ENCODE measurements at regions not wholly inside any gene's neighbourhood (a gene's known extent, or its start where the extent isn't known, plus 50 kb on each side); places are given as distances from the start of the nearest gene placed in this dataset.

DNA sequence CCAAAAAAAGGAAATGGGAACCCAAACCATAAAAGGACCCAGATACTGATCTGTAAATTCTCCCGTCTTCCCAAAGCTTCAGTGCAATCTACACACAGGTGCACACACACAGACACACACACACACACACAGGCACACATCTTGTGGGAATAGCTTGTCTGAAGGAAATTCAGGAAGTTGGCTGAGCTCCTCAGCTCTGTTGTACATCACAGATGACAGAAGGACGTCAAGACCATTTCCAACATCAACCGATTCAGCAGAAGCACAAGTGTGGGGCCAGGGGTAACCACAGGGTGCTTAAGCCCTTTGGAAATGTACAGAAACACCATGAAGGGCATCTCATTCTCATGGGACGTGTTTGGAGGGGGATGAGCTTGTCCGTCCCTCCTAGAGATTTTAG lies 498.1 kb upstream of the PSMD7 start:
- no peaks in the 10 kb centered on the region for H3K9me3 ChIP-seq
- no peak for TF ChIP-seq CTCF (IDR thresholded peaks at IDR 0.05)

GRCh38 chr16:73797115-73797514 lies 499.5 kb upstream of the PSMD7 start:
- no peak for TF ChIP-seq CTCF (IDR thresholded peaks at IDR 0.05)
- Histone ChIP-seq H3K4me3 (no peak overlapping the region), H3K27ac (no peak overlapping the region), H3K9me3 (no peaks in the 10 kb centered on the region), H3K27me3 (no peaks in the 10 kb centered on the region), H3K4me1 (peaks cover 0 to 14% of the 10 kb centered on the region in 2 donors), H3K36me3 (no peaks in the 10 kb centered on the region)
- DNase-seq (ENCODE audit: low spot score) = no peak

More for the DNA sequence above, 498.1 kb upstream of the PSMD7 start:
- H3K4me3 ChIP-seq = no peak overlapping the region
- no peaks in the 10 kb centered on the region for H3K36me3 ChIP-seq
- H3K27ac ChIP-seq = no peak overlapping the region
- peaks cover 0 to 14% of the 10 kb centered on the region in 2 donors for H3K4me1 ChIP-seq
- no peaks in the 10 kb centered on the region for H3K27me3 ChIP-seq
- DNase-seq (ENCODE audit: low spot score) = no peak

- no peak for TF ChIP-seq CTCF (IDR thresholded peaks at IDR 0.05)
- Histone ChIP-seq H3K36me3 (no peaks in the 10 kb centered on the region), H3K27me3 (no peaks in the 10 kb centered on the region), H3K4me3 (no peak overlapping the region), H3K27ac (no peak overlapping the region), H3K4me1 (peaks cover 0 to 14% of the 10 kb centered on the region in 2 donors), H3K9me3 (no peaks in the 10 kb centered on the region)
- no peak for DNase-seq (ENCODE audit: low spot score)
Measured at GRCh38 chr16:73796241-73796640, 500.4 kb upstream of the PSMD7 start.

DNA sequence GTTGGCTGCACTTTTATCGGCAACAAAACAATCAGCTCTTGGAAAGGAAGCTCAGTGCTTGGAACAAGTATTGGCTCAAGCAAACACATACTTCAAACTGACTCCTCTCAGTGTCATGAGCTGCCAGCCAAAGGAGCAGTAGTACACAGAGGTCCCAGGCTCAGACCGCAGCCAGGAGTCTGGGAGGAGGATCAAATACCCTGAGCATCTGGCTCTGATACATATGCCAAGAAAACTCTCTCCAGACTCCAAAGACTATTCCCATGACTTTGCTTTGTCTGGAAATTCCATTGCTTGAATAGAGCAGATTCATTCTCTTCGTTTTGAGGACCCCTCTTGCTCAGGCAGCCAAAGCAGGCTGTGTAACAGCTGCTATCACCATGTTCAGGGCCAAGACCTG lies 501.6 kb upstream of the PSMD7 start:
- TF ChIP-seq CTCF (IDR thresholded peaks at IDR 0.05) = no peak

DNA sequence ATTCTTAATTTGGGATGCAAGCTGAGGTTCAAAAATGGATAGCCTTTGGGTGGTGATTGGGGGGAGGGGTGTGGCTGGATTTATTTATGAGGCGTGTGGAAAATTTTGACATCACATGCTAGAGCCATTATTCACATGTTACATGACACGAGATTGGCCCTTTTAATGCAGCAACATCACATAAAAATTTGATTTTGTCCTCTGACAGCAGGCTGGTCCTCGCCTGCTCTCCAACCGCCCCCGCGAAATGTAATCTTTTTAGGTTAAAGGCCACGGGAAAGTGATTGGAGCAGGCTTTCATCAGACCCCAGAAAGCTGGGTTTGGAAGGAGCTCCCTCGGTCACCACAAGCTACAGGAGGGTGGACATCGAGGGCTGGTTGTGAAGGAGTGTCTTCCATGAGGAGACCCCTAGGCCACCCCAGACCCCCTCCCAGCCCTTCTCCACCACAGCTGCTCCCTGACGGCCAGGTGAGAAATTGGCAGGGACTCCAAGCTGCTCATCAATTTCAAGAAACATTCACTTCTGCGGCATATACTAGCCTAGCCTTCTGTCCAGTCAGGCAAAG lies 502.7 kb upstream of the PSMD7 start:
- peaks cover 0 to 14% of the 10 kb centered on the region in 2 donors for H3K4me1 ChIP-seq
- H3K27ac ChIP-seq = no peak overlapping the region
- no peak overlapping the region for H3K4me3 ChIP-seq
- H3K36me3 ChIP-seq = no peaks in the 10 kb centered on the region
- DNase-seq (ENCODE audit: low spot score) = no peak
- H3K9me3 ChIP-seq = no peaks in the 10 kb centered on the region
- H3K27me3 ChIP-seq = no peaks in the 10 kb centered on the region
- no peak for TF ChIP-seq CTCF (IDR thresholded peaks at IDR 0.05)

More for the DNA sequence above, 501.6 kb upstream of the PSMD7 start:
- H3K9me3 ChIP-seq = no peaks in the 10 kb centered on the region
- H3K4me3 ChIP-seq = no peak overlapping the region
- no peaks in the 10 kb centered on the region for H3K27me3 ChIP-seq
- peaks cover 0 to 14% of the 10 kb centered on the region in 2 donors for H3K4me1 ChIP-seq
- H3K27ac ChIP-seq = peak overlapping the region in 1 of 2 donors; percentile 23
- no peaks in the 10 kb centered on the region for H3K36me3 ChIP-seq
- peak; percentile 67 for DNase-seq (ENCODE audit: low spot score)

- Histone ChIP-seq H3K36me3 (no peaks in the 10 kb centered on the region), H3K4me3 (no peak overlapping the region), H3K4me1 (peaks cover 0 to 14% of the 10 kb centered on the region in 2 donors), H3K27me3 (no peaks in the 10 kb centered on the region), H3K9me3 (no peaks in the 10 kb centered on the region), H3K27ac (no peak overlapping the region)
- no peak for DNase-seq (ENCODE audit: low spot score)
- TF ChIP-seq CTCF (IDR thresholded peaks at IDR 0.05) = no peak
Measured at GRCh38 chr16:73793260-73793659, 503.4 kb upstream of the PSMD7 start.
